GM21786 (cell line): ENCODE measurements at regions not wholly inside any gene's neighbourhood (a gene's known extent, or its start where the extent isn't known, plus 50 kb on each side); places are given as distances from the start of the nearest gene placed in this dataset.

ENCODE experiments used
- ATAC-seq: cut with Tn5 transposase; IDR thresholded peaks from one replicate; pipeline ENCODE4 v1.9.1; 2021; ENCODE audit not compliant: unreplicated experiment

DNA sequence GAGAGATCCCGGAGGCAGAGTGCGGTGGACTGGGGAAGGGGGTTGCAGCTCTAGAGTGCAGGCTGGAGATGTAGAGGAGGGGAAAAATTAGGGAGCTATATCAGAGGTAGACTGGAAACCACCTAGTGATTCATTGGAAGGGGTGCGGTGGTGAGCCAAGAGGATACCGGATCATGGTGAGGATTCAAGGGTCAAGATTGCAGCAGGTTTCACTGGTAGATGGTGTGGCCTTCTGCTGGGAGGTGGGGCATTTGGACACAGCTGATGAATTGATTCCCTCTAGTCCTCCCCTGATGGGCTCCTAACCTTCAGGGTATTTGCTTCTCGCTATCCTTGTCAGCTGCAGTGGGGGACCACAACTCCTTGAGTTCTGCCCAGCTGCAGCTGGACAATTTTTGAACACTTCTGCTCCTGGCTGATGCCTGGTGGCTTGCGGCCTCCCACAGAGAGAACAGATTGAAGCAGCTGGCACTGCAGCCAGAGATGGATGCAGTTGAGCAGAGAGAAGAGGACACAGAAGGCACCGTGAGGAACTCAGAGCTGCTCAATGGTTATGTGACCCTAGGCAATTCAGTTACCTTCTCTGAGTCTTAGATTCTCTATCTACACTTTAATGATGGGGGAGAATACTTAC lies 134.4 kb upstream of the ABCA1 start:
- ATAC-seq, result no peak

DNA sequence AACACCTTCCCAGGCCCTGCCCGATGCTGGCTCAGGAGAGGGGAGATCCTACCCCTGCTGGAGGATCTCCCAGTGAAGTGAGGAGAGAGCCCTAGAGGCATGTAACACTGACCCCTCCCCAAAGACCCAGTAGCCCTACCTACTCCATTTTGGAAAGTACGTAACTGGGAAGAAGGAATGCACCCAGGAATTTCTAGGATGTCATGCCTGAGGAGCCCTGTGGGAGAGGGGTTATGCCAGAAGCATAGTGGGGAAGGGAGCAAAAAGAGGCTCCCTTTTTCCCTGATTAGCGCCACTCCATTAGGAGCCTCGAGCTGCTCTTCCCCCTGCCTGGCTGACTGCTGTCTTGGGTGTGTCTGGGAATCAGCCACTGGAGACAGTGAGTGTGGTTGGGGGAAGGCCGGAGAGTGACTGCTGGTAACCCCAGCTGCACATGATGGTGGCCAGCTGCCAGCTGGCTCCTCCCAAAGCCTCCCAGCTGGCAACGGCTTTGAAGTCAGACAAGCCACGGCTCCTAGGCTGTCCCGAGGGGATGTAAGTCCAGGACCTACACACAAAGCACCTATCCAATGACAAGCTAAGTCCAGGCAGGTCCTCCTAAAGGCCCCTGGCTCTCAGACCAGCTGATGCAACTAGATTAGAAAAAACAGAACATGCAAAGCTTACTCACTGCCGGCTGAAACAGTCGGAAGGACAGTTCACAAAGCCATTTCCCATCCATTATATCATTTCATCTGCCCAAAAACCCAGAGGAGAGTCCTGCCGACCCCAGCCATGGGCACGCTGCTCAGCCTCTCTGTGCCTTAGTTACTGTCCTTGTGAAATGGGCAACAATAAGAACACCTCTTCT lies 136.5 kb upstream of the ABCA1 start:
- peak; percentile 51 for ATAC-seq

DNA sequence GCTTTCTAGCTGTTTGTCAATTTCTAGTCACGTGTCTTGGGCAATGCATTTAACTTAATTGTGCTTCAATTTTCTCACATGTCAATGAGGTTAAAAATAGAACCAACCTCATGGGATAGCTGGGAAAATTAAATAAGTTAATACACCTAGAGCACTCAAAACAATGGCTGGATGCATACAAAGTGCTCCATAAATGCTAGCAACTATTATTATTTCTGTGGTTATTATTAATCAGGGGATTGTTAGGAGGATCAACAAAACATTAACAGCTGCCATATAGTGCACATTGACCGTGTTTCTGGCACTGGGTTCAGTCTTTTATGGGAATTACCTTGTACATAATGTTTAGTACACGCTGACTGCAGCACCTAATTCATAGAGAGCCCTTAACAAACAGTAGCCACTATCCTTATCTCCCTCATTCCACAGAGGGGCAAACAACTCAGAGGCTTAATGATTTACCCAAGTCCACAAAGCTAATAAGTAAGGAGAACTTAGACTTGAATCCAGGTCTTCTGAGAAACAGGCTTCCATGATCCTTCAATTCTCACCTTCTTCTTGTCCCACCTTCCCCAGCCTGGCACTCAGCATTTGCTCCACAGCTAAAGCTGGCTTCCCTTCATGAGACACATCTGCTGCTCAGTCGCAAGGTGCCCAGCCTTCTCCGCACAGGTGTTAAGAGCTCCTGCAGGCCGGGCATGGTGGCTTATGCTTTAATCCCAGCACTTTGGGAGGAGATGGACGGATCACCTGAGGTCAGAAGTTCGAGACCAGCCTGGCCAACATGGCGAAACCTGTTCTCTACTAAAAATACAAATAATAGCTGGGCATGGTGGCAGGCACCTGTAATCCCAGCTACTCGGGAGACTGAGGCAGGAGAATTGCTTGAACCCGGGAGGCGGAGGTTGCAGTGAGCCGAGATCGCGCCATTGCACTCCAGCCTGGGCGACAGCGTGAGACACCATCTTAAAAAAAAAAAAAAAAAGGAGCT lies 137.4 kb upstream of the ABCA1 start:
- ATAC-seq, result no peak

DNA sequence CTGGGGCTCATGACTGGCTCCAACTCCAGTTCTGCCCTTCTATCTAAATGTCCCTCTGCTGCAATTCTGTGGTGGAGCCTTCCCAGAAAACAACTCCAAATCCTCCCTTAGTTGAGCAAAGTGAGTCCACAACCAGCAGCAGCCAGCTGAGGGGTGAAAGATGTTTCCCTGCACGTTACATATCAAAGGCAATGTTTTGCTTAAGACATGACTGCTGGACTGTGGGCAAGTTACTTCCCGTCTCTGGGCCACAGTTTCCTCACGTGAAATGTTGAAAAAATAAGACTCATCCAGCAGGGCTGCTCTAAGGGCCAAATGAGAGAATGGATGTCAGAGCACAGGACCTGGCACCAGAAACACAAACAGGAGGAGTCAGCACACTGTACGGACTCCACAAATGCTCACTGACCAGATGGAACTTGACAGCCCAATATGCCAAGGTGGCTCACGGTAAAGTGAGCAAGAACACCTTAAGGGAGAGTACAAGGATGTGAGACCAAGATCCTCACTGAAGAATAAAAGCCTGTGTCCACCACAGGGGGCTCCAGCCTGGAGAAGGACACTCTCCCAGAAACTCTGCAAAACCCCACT lies 138.4 kb upstream of the ABCA1 start:
- ATAC-seq, result no peak

DNA sequence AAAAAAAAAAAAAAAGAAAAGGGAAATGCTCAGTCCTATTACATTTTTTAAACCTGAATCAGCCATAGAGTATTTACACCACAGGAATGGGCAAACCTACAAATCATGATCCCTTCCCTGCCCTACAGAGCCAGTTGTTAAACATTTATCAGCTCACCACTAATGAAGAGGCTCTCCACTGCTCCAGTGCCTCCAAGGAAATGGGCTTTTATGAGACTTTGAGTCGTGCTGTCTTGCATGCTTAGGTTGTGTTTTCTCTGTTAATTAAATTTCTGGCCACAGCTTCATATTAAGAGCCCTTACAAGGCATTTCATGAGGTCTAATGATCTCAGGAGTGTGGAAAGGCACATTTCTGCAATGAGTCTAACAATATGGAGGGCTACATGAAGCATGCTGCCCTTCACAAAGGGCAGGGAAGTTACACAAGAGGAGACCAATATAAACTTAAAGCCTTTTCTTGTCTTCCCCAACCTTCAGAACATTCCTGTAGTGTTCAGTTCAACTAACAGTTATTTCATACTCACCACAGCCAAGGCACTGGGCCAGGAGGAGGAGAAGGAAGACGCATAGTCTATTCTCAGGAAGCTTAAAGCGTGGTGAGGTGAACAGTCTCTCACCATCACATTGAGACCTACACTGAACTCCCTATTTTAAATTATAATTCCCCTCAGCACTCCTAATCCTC lies 140.1 kb upstream of the ABCA1 start:
- no peak for ATAC-seq

DNA sequence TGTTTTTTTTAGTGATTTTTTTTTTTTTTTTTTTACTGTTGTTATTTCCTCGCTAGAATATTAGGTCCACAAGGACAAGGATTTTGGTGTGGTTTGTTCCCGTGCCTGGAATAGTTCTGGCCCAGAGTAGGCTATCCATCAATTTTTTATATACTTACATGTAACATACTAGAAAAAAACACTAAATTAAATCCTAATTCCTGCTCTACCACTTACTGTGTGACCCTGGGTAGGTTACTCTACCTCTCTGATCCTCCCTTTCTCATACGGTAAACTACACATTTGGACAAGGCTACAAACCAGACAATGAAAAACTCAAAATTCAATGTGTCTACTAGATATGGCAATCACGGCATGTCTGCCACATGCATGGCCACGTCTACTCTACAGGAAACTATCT lies 141.3 kb upstream of the ABCA1 start:
- no peak for ATAC-seq

DNA sequence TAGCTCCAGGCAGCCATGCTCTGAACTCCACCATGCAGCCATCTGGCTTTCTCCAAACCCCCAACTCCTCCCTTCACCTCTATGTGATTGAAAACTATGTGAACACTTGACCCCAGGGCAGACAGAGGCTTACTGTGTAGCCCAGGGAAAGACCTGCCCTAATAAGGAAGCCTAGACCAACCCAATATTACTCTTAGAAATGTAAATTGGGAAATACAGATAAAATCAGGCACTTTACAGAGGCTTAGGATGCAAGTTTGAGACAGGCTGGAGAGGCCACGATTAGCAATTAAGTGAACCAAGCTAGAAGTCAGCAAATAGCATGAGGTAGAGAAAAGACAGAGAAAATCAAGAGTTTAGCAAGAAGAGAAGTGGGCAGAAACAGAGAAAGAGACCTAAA lies 141.7 kb upstream of the ABCA1 start:
- ATAC-seq, result no peak

DNA sequence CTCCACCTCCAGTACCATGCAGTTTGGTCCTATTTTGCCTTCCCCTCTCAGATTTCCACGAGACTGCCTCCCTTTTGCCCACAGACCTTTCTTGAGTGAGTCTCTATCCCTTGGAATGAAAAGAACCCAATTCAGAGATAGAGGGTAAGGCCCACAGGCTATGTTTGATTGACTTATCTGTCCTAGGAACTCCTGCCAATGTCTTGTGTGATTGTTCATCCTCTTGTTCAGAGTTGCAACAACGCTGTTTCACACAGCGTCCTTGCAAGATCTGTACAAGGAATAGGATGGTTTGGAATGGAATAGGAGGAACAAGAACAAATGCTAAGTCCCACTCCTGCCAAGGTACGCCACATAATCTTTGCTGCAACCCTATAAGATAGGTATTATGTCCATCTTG lies 142.2 kb upstream of the ABCA1 start:
- ATAC-seq, result no peak

DNA sequence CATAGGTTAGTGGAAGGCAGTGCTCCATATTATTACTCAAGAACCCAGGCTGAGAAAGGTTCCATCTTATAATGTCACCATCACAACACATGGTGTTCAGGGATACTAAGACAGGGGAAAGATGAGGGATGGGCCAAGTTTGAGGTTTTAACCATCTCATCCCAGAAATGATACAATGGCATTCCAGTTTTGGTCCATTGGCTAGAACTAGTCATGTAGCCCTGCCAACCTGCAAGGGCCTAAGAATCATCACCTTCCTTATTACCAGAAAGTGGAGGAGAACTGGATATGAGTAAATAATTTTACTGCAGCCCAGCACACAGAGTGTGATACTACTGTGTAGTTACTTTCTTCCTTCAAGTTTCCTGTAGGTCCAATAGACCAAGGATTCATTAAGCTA lies 144.5 kb upstream of the ABCA1 start:
- no peak for ATAC-seq

DNA sequence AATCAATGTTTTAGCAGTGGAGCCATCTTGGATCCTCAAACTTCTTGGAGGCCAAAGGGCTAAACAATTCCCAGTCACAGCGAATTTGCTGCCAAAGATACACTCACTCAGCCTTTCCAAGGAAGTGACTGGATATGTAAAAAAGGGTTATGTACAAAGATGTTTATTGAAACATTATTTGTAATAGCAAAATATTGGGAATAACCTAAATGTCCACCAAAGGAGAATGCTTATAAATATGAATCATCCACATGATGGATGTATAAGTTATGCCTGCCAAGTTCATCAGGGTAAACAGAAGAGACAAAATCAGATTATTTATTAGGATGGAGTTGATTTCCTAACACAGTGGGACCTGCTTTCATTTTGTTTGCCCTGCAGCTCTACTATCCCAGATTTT lies 145.2 kb upstream of the ABCA1 start:
- no peak for ATAC-seq

DNA sequence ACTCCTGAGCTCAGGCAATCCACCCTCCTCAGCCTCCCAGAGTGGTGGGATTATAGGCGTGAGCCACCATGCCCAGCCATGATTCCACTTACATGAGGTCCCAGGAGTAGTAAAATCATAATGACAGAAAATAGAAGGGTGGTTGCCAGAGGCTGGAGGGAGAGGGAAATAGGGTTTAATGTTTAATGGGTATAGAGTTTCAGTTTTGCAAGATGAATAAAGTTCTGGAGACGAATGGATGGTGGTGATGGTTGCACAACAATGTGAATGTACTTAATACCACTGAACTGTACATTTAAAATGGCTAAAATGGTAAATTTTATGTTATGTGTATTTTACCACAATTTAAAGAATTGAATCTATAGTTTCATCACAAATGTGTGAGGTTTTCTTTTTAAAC lies 146.5 kb upstream of the ABCA1 start:
- ATAC-seq, result no peak

DNA sequence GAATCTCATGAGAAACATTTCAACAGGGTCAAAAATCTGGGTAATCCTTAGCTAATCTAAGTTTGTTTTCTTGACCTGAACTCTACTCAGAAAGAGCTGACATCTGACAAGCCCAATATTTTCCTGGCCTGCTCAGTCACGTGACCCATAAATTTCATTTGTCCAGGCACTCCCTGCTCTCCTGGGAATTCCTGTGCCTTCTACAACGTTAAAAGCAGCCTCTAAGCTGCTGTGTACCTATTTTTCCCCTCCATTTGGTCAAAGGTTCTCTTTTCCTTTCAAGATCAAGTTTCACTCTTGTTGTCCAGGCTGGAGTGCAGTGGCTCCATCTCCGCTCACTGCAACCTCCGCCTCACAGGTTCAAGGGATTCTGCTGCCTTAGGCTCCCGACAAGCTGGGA lies 148.8 kb upstream of the ABCA1 start:
- no peak for ATAC-seq

DNA sequence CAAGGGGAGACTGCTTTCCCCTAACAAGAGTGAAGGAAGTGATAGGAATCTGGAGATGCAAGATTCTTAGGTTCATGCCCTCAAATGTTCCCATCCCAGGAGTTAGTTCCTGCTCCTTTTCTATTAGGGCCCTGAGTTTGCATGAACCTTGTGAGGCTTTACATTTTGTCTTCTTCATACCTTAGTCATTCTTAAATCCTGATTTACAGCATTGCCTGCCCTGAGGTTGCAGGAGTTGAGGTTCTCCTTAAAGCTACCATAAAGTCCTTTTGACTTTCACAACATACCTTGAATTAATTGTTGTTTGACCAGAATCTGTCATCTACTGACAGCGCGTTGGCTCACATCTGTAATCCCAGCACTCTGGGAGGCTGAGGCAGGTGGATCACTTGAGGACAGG lies 151.5 kb upstream of the ABCA1 start:
- ATAC-seq, result no peak

DNA sequence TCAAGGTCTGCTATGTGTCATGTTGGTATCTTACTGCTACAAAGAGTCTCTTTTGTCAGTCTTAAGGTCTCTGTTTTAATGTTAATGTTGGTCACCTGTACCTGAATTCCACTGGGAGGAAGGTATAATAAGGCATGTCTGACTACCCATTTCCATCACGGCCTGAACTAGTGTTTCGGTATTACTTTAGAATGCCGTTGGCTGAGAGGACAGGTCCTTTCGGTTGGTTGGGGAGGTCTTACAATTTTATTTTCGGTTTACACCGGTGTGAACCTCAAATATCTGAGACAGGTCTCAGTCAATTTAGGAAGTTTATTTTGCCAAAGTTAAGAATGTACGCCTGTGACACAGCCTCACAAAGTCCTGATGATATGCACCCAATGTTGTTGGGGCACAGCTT lies 154.9 kb upstream of the ABCA1 start:
- no peak for ATAC-seq

DNA sequence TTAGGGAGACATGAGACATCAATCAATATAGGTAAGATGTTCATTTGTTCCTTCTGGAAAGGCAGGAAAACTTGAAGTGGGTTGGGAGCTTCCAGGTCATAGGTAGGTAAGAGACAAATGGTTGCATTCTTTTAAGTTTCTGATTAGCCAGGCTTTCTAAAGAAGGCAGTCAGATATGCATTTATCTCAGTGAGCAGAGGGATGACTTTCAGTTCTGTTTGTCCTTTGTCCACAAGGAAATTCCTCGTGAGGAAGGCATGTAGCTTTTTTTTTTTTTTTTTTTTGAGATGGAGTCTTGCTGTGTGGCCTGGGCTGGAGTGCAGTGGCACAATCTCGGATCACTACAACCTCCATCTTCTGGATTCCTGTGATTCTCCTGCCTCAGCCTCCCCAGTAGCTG lies 155.3 kb upstream of the ABCA1 start:
- no peak for ATAC-seq

DNA sequence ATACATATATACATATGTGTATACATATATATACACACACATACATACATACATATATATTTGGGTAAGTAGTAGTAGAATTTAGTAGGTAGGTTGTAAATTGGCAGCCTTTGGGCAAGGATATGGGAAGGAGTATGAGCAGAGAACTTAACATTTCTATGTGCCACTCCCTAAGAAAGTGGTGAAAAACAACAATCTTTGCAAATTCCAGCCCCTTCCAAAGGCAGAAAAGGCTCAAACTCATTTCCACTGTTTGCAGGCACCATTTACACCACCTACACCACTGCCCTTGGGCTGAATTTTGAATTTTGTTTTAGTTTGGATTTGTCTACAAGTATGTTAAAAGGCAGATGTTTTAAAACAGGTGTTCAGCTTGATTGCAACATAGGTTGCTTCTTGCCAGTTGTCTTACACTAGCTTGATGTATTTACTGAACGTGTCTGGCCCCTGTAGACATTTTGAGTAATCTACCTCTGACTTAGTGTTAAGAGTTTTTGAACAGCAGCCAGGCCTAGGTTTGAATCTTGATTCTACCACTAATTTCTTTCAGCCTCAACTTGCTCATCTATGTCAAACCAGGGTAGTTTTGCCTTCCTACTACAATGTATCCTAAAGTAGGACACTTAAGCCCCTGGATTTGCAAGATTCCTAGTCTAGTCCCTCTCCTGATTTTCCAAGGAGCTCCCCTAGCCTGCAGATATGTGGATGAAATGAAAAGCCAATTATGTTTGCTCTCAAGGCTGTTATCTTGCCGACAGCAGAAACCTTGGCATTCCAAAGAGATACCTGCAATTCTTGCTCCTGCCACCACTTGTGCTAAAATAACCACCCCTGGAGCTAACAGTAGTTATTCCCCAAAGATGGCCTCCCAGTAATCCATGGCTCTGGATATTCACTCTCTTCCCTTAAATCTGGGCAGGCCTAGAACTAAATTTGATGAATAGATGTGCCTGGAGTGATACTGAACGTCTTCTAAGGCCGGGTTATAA lies 156.2 kb upstream of the SLC44A1 start:
- no peak for ATAC-seq

DNA sequence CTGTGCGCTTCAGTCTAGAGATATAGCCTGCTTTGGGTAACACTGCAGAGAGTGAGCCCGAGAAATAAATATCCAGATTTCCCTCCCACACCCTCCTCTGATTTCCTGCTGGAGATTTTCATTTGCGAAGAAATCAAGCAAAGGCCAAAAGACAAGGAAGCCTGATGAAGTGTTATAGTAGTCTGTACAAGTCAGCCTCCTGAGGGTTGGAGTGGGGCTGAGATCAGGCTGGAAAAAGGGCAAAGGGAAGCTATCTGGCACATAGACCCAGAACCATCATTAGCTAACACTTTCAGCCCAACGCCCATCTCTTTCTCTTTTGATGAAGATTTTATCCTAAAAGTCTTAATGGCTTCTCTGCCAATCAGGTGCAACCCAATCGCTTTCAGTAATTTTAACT lies 154.6 kb upstream of the SLC44A1 start:
- no peak for ATAC-seq

DNA sequence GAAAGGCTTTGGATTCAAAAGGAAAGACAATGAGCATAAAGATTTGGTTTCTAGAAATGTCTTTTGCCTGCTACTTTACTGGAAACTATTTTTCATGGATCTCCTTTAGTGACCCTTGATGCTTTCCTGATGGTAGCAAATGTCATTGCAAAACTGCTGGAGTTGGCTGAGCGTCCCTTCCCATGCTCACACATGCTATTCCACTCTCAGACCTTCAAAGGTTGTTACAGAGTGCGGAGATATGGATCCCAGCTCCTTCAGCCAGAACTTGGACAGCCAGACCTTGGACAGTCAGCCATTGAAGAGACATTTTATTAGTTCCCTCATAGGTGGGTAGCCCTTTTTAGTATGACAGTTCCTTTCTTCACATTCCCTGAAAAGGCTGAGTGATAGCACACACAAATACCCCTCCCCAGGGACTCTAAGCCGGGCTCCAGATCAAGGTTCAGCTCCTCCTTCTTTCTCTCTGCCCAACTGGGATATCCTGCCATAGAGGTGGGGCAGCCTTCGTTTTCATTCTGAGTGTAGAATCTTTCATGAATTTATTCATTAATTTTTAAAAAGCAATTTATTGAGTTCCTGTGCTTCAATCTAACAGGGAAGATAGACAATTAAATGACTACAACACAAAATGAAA lies 153.3 kb upstream of the SLC44A1 start:
- no peak for ATAC-seq

DNA sequence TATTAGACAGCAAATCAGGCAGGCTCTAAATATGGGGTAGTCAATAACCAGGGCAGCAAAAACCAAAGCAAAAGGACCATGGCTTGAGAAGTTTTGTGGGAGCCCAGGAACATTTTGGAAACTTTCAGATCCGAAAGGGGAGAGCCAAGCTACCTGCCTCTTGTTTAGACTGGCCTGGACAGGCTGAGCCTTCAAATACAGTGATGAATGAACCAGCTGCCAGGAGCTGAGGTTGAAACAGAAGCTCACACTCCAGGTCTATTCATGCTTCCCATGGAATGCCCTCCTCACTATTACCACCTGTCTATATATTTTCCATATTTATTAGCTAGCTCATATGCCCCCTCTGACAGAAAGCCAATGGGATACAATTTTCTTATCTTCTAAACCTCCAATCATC lies 150.8 kb upstream of the SLC44A1 start:
- no peak for ATAC-seq
